ENCODE measurements at regions not wholly inside any gene's neighbourhood (a gene's known extent, or its start where the extent isn't known, plus 50 kb on each side); places are given as distances from the start of the nearest gene placed in this dataset.

GRCh38 chr13:58238972-58239773 is 607.6 kb downstream of the PCDH17 start:
- H3K27me3 ChIP-seq (ENCODE audit: insufficient read depth, low read depth, severe bottlenecking) = no peaks in the 10 kb centered on the region
- H3K9me3 ChIP-seq (ENCODE audit: severe bottlenecking) = no peaks in the 10 kb centered on the region
- no peaks in the 10 kb centered on the region for H3K36me3 ChIP-seq
- TF ChIP-seq CTCF (IDR thresholded peaks at IDR 0.05; ENCODE audit: low read depth, low read length) = no peak
- no peak for DNase-seq
- no peak overlapping the region for H3K4me3 ChIP-seq (ENCODE audit: low read depth, low read length)
- H3K27ac ChIP-seq = no peak overlapping the region

GRCh38 chr13:58239774-58240268 is 608.3 kb downstream of the PCDH17 start:
- H3K9me3 ChIP-seq (ENCODE audit: severe bottlenecking) = no peaks in the 10 kb centered on the region
- TF ChIP-seq CTCF (IDR thresholded peaks at IDR 0.05; ENCODE audit: low read depth, low read length) = no peak

GRCh38 chr13:58247080-58247479 is 615.5 kb downstream of the PCDH17 start:
- no peaks in the 10 kb centered on the region for H3K9me3 ChIP-seq (ENCODE audit: severe bottlenecking)
- no peak overlapping the region for H3K27ac ChIP-seq
- H3K4me3 ChIP-seq (ENCODE audit: low read depth, low read length) = no peak overlapping the region
- no peak for TF ChIP-seq CTCF (IDR thresholded peaks at IDR 0.05; ENCODE audit: low read depth, low read length)
- H3K27me3 ChIP-seq (ENCODE audit: insufficient read depth, low read depth, severe bottlenecking) = no peaks in the 10 kb centered on the region
- DNase-seq = no peak
- no peaks in the 10 kb centered on the region for H3K36me3 ChIP-seq

More at GRCh38 chr13:58239774-58240268, 608.3 kb downstream of the PCDH17 start:
- no peak for DNase-seq
- H3K27me3 ChIP-seq (ENCODE audit: insufficient read depth, low read depth, severe bottlenecking) = no peaks in the 10 kb centered on the region
- no peak overlapping the region for H3K4me3 ChIP-seq (ENCODE audit: low read depth, low read length)
- no peak overlapping the region for H3K27ac ChIP-seq
- no peaks in the 10 kb centered on the region for H3K36me3 ChIP-seq

GRCh38 chr13:58254943-58255342 is 623.4 kb downstream of the PCDH17 start:
- no peak for DNase-seq
- Histone ChIP-seq H3K4me3 (ENCODE audit: low read depth, low read length) (no peak overlapping the region), H3K27me3 (ENCODE audit: insufficient read depth, low read depth, severe bottlenecking) (no peaks in the 10 kb centered on the region), H3K27ac (no peak overlapping the region), H3K9me3 (ENCODE audit: severe bottlenecking) (no peaks in the 10 kb centered on the region), H3K36me3 (no peaks in the 10 kb centered on the region)
- no peak for TF ChIP-seq CTCF (IDR thresholded peaks at IDR 0.05; ENCODE audit: low read depth, low read length)

- no peak for DNase-seq
- H3K4me3 ChIP-seq (ENCODE audit: low read depth, low read length) = no peak overlapping the region
- no peaks in the 10 kb centered on the region for H3K36me3 ChIP-seq
Observed at GRCh38 chr13:58266271-58266670, 634.7 kb downstream of the PCDH17 start.

More at GRCh38 chr13:58266271-58266670, 634.7 kb downstream of the PCDH17 start:
- TF ChIP-seq CTCF (IDR thresholded peaks at IDR 0.05; ENCODE audit: low read depth, low read length) = no peak
- Histone ChIP-seq H3K27me3 (ENCODE audit: insufficient read depth, low read depth, severe bottlenecking) (no peaks in the 10 kb centered on the region), H3K27ac (no peak overlapping the region), H3K9me3 (ENCODE audit: severe bottlenecking) (no peaks in the 10 kb centered on the region)

Data from WERI-Rb-1 (cell line).